Neural progenitor cell (in vitro differentiated cells): ENCODE measurements at regions not wholly inside any gene's neighbourhood (a gene's known extent, or its start where the extent isn't known, plus 50 kb on each side); places are given as distances from the start of the nearest gene placed in this dataset.

Experiments
- DNase-seq: peaks from one replicate; pipeline ENCODE4 v3.0.0-alpha.2; 2016; ENCODE audit warnings: low spot score
- H2AFZ ChIP-seq: fragments of 200-600 bp; sonication (generic); replicated peaks from 2 replicates; pipeline ENCODE4 v1.6.1; 2016; ENCODE audit warnings: antibody characterized with exemption
- H3F3A ChIP-seq: fragments of 200-600 bp; sonication (generic); 2 replicates; pipeline ENCODE4 v1.6.1; 2016; ENCODE audit warnings: antibody characterized with exemption, low read depth
- H3K27ac ChIP-seq: fragments of 200-600 bp; sonication (generic); 2 replicates; pipeline ENCODE4 v1.5.1; 2016; ENCODE audit warnings: mild to moderate bottlenecking
- H3K27me3 ChIP-seq: fragments of 200-600 bp; sonication (generic); 2 replicates; pipeline ENCODE4 v1.6.1; 2016; ENCODE audit warnings: mild to moderate bottlenecking, moderate library complexity
- H3K36me3 ChIP-seq: fragments of 200-600 bp; sonication (generic); 2 replicates; pipeline ENCODE4 v1.5.1; 2016
- H3K4me1 ChIP-seq: fragments of 200-600 bp; sonication (generic); 2 replicates; pipeline ENCODE4 v1.6.1; 2016; ENCODE audit warnings: mixed run types
- H3K4me2 ChIP-seq: fragments of 200-600 bp; sonication (generic); 2 replicates; pipeline ENCODE4 v1.6.1; 2016
- H3K4me3 ChIP-seq: fragments of 200-600 bp; sonication (generic); 2 replicates; pipeline ENCODE4 v1.5.1; 2016
- H3K79me2 ChIP-seq: fragments of 200-600 bp; sonication (generic); 2 replicates; pipeline ENCODE4 v1.6.1; 2016; ENCODE audit warnings: low read depth
- H3K9ac ChIP-seq: fragments of 200-600 bp; sonication (generic); 2 replicates; pipeline ENCODE4 v1.6.1; 2016
- H3K9me3 ChIP-seq: fragments of 200-600 bp; sonication (generic); 2 replicates; pipeline ENCODE4 v1.5.1; 2016; ENCODE audit warnings: low read depth
- H4K20me1 ChIP-seq: fragments of 200-600 bp; sonication (generic); 2 replicates; pipeline ENCODE4 v1.6.1; 2016; ENCODE audit warnings: low read depth
- H3K27ac Mint-ChIP-seq: 3 replicates; pipeline ENCODE4 v1.8.0; 2021; ENCODE audit warnings: mixed read lengths
- H3K27me3 Mint-ChIP-seq: 2 replicates; pipeline ENCODE4 v1.8.0; 2022; ENCODE audit warnings: low read depth, mild to moderate bottlenecking, inconsistent platforms, moderate library complexity, mixed read lengths; ENCODE audit not compliant: insufficient read depth
- H3K36me3 Mint-ChIP-seq: 3 replicates; pipeline ENCODE4 v1.8.0; 2021; ENCODE audit warnings: mixed read lengths
- H3K4me1 Mint-ChIP-seq: 3 replicates; pipeline ENCODE4 v1.8.0; 2021; ENCODE audit warnings: mixed read lengths
- H3K4me3 Mint-ChIP-seq: 3 replicates; pipeline ENCODE4 v1.8.0; 2021; ENCODE audit warnings: mild to moderate bottlenecking, moderate library complexity, mixed read lengths
- H3K9me3 Mint-ChIP-seq: 3 replicates; pipeline ENCODE4 v1.8.0; 2020; ENCODE audit warnings: mixed read lengths
- CTCF ChIP-seq: fragments of 200-600 bp; sonication (generic); IDR thresholded peaks from 2 replicates; pipeline ENCODE4 v1.5.1; 2017; ENCODE audit warnings: antibody characterized with exemption, mild to moderate bottlenecking
- EZH2 ChIP-seq: fragments of 200-600 bp; sonication (generic); IDR thresholded peaks from 2 replicates; pipeline ENCODE4 v1.6.1; 2017; ENCODE audit warnings: antibody characterized with exemption, mild to moderate bottlenecking, moderate library complexity
- EZH2phosphoT487 ChIP-seq: fragments of 200-600 bp; sonication (generic); IDR thresholded peaks from 2 replicates; pipeline ENCODE4 v1.6.1; 2017; ENCODE audit warnings: antibody characterized with exemption

GRCh38 chrX:113954297-113954696 lies 629.6 kb upstream of the HTR2C start:
- no peak overlapping the region for H3K9ac ChIP-seq
- peaks cover 1% of the 10 kb centered on the region for H3K4me1 Mint-ChIP-seq
- TF ChIP-seq EZH2, result no peak
- no peak for TF ChIP-seq EZH2phosphoT487
- TF ChIP-seq CTCF, result no peak
- no peak for DNase-seq
- H3K27ac ChIP-seq, result peak overlapping the region; percentile 44
- H3K9me3 Mint-ChIP-seq, result peaks cover 27% of the 10 kb centered on the region
- H3K9me3 ChIP-seq, result peaks cover 7% of the 10 kb centered on the region
- H3K36me3 Mint-ChIP-seq, result peaks cover 3% of the 10 kb centered on the region
- H3K4me3 Mint-ChIP-seq, result no peak overlapping the region
- H3K4me1 ChIP-seq, result peaks cover 63% of the 10 kb centered on the region
- no peaks in the 10 kb centered on the region for H4K20me1 ChIP-seq
- H3K27me3 Mint-ChIP-seq, result no peaks in the 10 kb centered on the region
- peaks cover 79% of the 10 kb centered on the region for H3K79me2 ChIP-seq
- H3K36me3 ChIP-seq, result peaks cover 19% of the 10 kb centered on the region
- H2AFZ ChIP-seq, result no peak overlapping the region
- H3K27me3 ChIP-seq, result no peaks in the 10 kb centered on the region
- H3K27ac Mint-ChIP-seq, result no peak overlapping the region
- no peak overlapping the region for H3K4me3 ChIP-seq
- peaks cover 64% of the 10 kb centered on the region for H3F3A ChIP-seq
- no peak overlapping the region for H3K4me2 ChIP-seq

- Mint-ChIP-seq H3K9me3 (peaks cover 24% of the 10 kb centered on the region), H3K27ac (no peak overlapping the region), H3K4me1 (no peaks in the 10 kb centered on the region), H3K27me3 (no peaks in the 10 kb centered on the region), H3K36me3 (peaks cover 3% of the 10 kb centered on the region), H3K4me3 (no peak overlapping the region)
- TF ChIP-seq CTCF (no peak), EZH2 (no peak), EZH2phosphoT487 (no peak)
- Histone ChIP-seq H2AFZ (no peak overlapping the region), H3K9me3 (peaks cover 7% of the 10 kb centered on the region), H3K36me3 (peaks cover 19% of the 10 kb centered on the region), H4K20me1 (no peaks in the 10 kb centered on the region), H3K79me2 (peaks cover 71% of the 10 kb centered on the region), H3K9ac (no peak overlapping the region), H3K4me2 (peak overlapping the region; percentile 40), H3K27me3 (no peaks in the 10 kb centered on the region), H3K4me1 (peaks cover 39% of the 10 kb centered on the region), H3F3A (peaks cover 43% of the 10 kb centered on the region), H3K27ac (peak overlapping the region; percentile 88), H3K4me3 (no peak overlapping the region)
- peak; percentile 79 for DNase-seq
Observed at GRCh38 chrX:113950081-113950678, 633.7 kb upstream of the HTR2C start.

GRCh38 chrX:113947548-113947947 lies 636.3 kb upstream of the HTR2C start:
- Histone ChIP-seq H3K4me1 (peaks cover 32% of the 10 kb centered on the region), H3F3A (peaks cover 34% of the 10 kb centered on the region), H3K79me2 (peaks cover 58% of the 10 kb centered on the region), H3K9me3 (peaks cover 7% of the 10 kb centered on the region), H3K36me3 (peaks cover 7% of the 10 kb centered on the region), H3K4me2 (no peak overlapping the region), H2AFZ (no peak overlapping the region), H3K4me3 (no peak overlapping the region), H3K27ac (no peak overlapping the region), H4K20me1 (no peaks in the 10 kb centered on the region), H3K27me3 (no peaks in the 10 kb centered on the region), H3K9ac (no peak overlapping the region)
- TF ChIP-seq CTCF (peak; percentile 44), EZH2 (no peak), EZH2phosphoT487 (no peak)
- DNase-seq, result peak; percentile 37
- Mint-ChIP-seq H3K36me3 (peaks cover 3% of the 10 kb centered on the region), H3K9me3 (peaks cover 24% of the 10 kb centered on the region), H3K4me1 (no peaks in the 10 kb centered on the region), H3K27ac (no peak overlapping the region), H3K27me3 (no peaks in the 10 kb centered on the region), H3K4me3 (no peak overlapping the region)
